ENCODE measurements at regions not wholly inside any gene's neighbourhood (a gene's known extent, or its start where the extent isn't known, plus 50 kb on each side); places are given as distances from the start of the nearest gene placed in this dataset.

GRCh38 chr7:142608630-142609428 is 140.4 kb upstream of the PRSS1 start:
- TF ChIP-seq EZH2 (IDR thresholded peaks at IDR 0.05; ENCODE audit: borderline replicate concordance, low read depth, low read length, poor library complexity, severe bottlenecking) (no peak), CTCF (conservative IDR thresholded peaks at IDR 0.05; ENCODE audit: low read depth, low read length) (no peak)
